SK-N-SH (cell line): ENCODE measurements at regions not wholly inside any gene's neighbourhood (a gene's known extent, or its start where the extent isn't known, plus 50 kb on each side); places are given as distances from the start of the nearest gene placed in this dataset.

Source experiments
- CTCF ChIA-PET: fragments of 300-600, 350-600 bp; formaldehyde crosslinking; extraction: SDS; loops from one replicate; lab custom pipeline; 2021; lab: Yijun Ruan, JAX
- POLR2A ChIA-PET: fragments of 350-600 bp; sonication (Branson Sonifier 250); formaldehyde crosslinking; extraction: SDS; loops from one replicate; lab custom pipeline; 2020; ENCODE audit warnings: antibody characterized with exemption, inconsistent platforms; lab: Yijun Ruan, JAX
- DNase-seq: peaks from one replicate; pipeline ENCODE4 v3.0.0; 2012
- H2AFZ ChIP-seq: fragments of 200-600 bp; sonication (generic); 2 replicates; pipeline ENCODE4 v1.8.1; 2016; ENCODE audit warnings: antibody characterized with exemption, mild to moderate bottlenecking, low read depth
- H3F3A ChIP-seq: fragments of 200-600 bp; sonication (generic); replicated peaks from 2 replicates; pipeline ENCODE3; 2016; ENCODE audit warnings: antibody characterized with exemption, mild to moderate bottlenecking; ENCODE audit not compliant: insufficient read depth
- H3K27ac ChIP-seq, 2 experiments: fragments of 200-500 bp in 1 of 2; fragments of 200-600 bp in 1 of 2; sonication (Bioruptor generic) in 1 of 2; sonication (generic), shearing (Covaris generic) in 1 of 2; 2 replicates each; pipeline versions ENCODE4 v1.5.1 to v1.6.1; 2014 to 2016; ENCODE audit warnings: low read depth in 2 of 2, inconsistent platforms in 1 of 2, low read length in 1 of 2, mild to moderate bottlenecking in 1 of 2, mixed read lengths in 1 of 2
- H3K27me3 ChIP-seq: fragments of 200-600 bp; sonication (generic), shearing (Covaris generic); 2 replicates; pipeline ENCODE4 v1.6.1; 2016; ENCODE audit warnings: mixed run types; ENCODE audit not compliant: insufficient read depth
- H3K36me3 ChIP-seq, 2 experiments: fragments of 200-500 bp in 1 of 2; fragments of 200-600 bp in 1 of 2; sonication (Bioruptor generic) in 1 of 2; sonication (generic) in 1 of 2; replicated peaks in 1 of 2; 2 replicates each; pipeline versions ENCODE3 to v1.5.1; 2014 to 2016; ENCODE audit warnings: low read length in 1 of 2, mild to moderate bottlenecking in 1 of 2; ENCODE audit not compliant: insufficient read depth in 2 of 2, control insufficient read depth in 1 of 2
- H3K4me1 ChIP-seq, 2 experiments: fragments of 200-500 bp in 1 of 2; fragments of 200-600 bp in 1 of 2; sonication (Bioruptor generic) in 1 of 2; sonication (generic), shearing (Covaris generic) in 1 of 2; 2 replicates each; pipeline versions ENCODE4 v1.5.1 to v1.6.1; 2014 to 2016; ENCODE audit warnings: low read depth in 1 of 2, low read length in 1 of 2, mixed run types in 1 of 2; ENCODE audit not compliant: insufficient read depth in 2 of 2, control insufficient read depth in 1 of 2
- H3K4me2 ChIP-seq: fragments of 200-600 bp; sonication (generic), shearing (Covaris generic); 2 replicates; pipeline ENCODE4 v1.6.1; 2017; ENCODE audit warnings: mixed run types
- H3K4me3 ChIP-seq, 2 experiments: fragments of 200-500 bp in 1 of 2; fragments of 200-600 bp in 1 of 2; sonication (Bioruptor generic) in 1 of 2; sonication (generic), shearing (Covaris generic) in 1 of 2; 2 replicates each; pipeline versions ENCODE4 v1.5.1 to v1.8.1; 2014 to 2016; ENCODE audit warnings: low read depth in 2 of 2, inconsistent platforms in 1 of 2, low read length in 1 of 2, mild to moderate bottlenecking in 1 of 2, mixed read lengths in 1 of 2, moderate library complexity in 1 of 2
- H3K79me2 ChIP-seq: fragments of 200-600 bp; sonication (generic); 2 replicates; pipeline ENCODE4 v1.8.1; 2017; ENCODE audit warnings: mild to moderate bottlenecking; ENCODE audit not compliant: insufficient read depth
- H3K9ac ChIP-seq: fragments of 200-600 bp; sonication (generic); 2 replicates; pipeline ENCODE4 v1.6.1; 2017; ENCODE audit warnings: mixed run types
- H3K9me2 ChIP-seq: fragments of 200-600 bp; sonication (generic); 2 replicates; pipeline ENCODE4 v1.6.1; 2017; ENCODE audit warnings: mixed run types
- H3K9me3 ChIP-seq: fragments of 200-600 bp; sonication (generic); 2 replicates; pipeline ENCODE4 v1.6.1; 2017; ENCODE audit warnings: mixed run types, mild to moderate bottlenecking, moderate library complexity
- H4K20me1 ChIP-seq: fragments of 200-600 bp; sonication (generic); 2 replicates; pipeline ENCODE4 v1.6.1; 2017; ENCODE audit warnings: mild to moderate bottlenecking, mixed run types; ENCODE audit not compliant: insufficient read depth
- ELF1 ChIP-seq: IDR thresholded peaks from 2 replicates; pipeline ENCODE4 v1.4.0; 2012
- EP300 ChIP-seq, 2 experiments: IDR thresholded peaks; 2 replicates each; pipeline versions ENCODE4 v1.4.0 to v1.6.1; 2012; ENCODE audit warnings: borderline replicate concordance in 1 of 2, low read depth in 1 of 2, low read length in 1 of 2
- FOSL2 ChIP-seq: IDR thresholded peaks from 2 replicates; pipeline ENCODE4 v1.4.0; 2012; ENCODE audit warnings: low read depth, mild to moderate bottlenecking, moderate library complexity, borderline replicate concordance
- GATA2 ChIP-seq: sonication (generic); formaldehyde crosslinking; IDR thresholded peaks from 2 replicates; pipeline ENCODE4 v1.5.0; 2020; ENCODE audit warnings: mild to moderate bottlenecking, missing genetic modification reagents
- JUND ChIP-seq: IDR thresholded peaks from 2 replicates; pipeline ENCODE4 v1.4.0; 2012
- MAX ChIP-seq: IDR thresholded peaks from 2 replicates; pipeline ENCODE4 v1.4.0; 2012; ENCODE audit warnings: low read depth
- MEF2A ChIP-seq: IDR thresholded peaks from 2 replicates; pipeline ENCODE4 v1.4.0; 2012; ENCODE audit warnings: low read depth, borderline replicate concordance
- MXI1 ChIP-seq: IDR thresholded peaks from 2 replicates; pipeline ENCODE4 v1.6.1; 2012; ENCODE audit warnings: mild to moderate bottlenecking, low read depth, low read length, improper control_type of control experiment
- NRF1 ChIP-seq: IDR thresholded peaks from 2 replicates; pipeline ENCODE4 v1.6.1; 2012; ENCODE audit warnings: low read depth, mild to moderate bottlenecking, low read length
- RAD21 ChIP-seq: IDR thresholded peaks from 2 replicates; pipeline ENCODE4 v1.6.1; 2012; ENCODE audit warnings: mild to moderate bottlenecking, low read length
- RCOR1 ChIP-seq: fragments of 150-350 bp; IDR thresholded peaks from 2 replicates; pipeline ENCODE4 v1.6.1; 2017; ENCODE audit warnings: antibody characterized with exemption, low read length
- RXRA ChIP-seq: IDR thresholded peaks from 2 replicates; pipeline ENCODE4 v1.4.0; 2012; ENCODE audit warnings: low read depth, mild to moderate bottlenecking, borderline replicate concordance
- SMC3 ChIP-seq: IDR thresholded peaks from 2 replicates; pipeline ENCODE4 v1.6.1; 2012; ENCODE audit warnings: low read depth, low read length, improper control_type of control experiment
- TCF12 ChIP-seq: IDR thresholded peaks from 2 replicates; pipeline ENCODE4 v1.4.0; 2012
- TEAD4 ChIP-seq: IDR thresholded peaks from 2 replicates; pipeline ENCODE4 v1.4.0; 2012; ENCODE audit warnings: mild to moderate bottlenecking, borderline replicate concordance; ENCODE audit not compliant: insufficient read depth
- USF2 ChIP-seq: fragments of 150-350 bp; IDR thresholded peaks from 2 replicates; pipeline ENCODE4 v1.6.1; 2017; ENCODE audit warnings: antibody characterized with exemption, low read length, low read depth, borderline replicate concordance
- YY1 ChIP-seq: IDR thresholded peaks from 2 replicates; pipeline ENCODE4 v1.4.0; 2012; ENCODE audit warnings: low read depth, mild to moderate bottlenecking
- ZBTB33 ChIP-seq: IDR thresholded peaks from 2 replicates; pipeline ENCODE4 v1.4.0; 2012; ENCODE audit warnings: low read depth, borderline replicate concordance
- WGBS: methylation state at CpG from one replicate; pipeline ENCODE4 v1.1.6; 2017; ENCODE audit warnings: low lambda C conversion rate; 5-methylcytosine and 5-hydroxymethylcytosine counted together
- TF ChIP-seq, protein P1 (sequence below): IDR thresholded peaks from 2 replicates; pipeline ENCODE4; 2012

GRCh38 chr18:22009242-22009641 is 160.1 kb upstream of the GATA6 start:
- Histone ChIP-seq H3K9ac (no peak overlapping the region), H3K79me2 (no peaks in the 10 kb centered on the region), H3K27me3 (no peaks in the 10 kb centered on the region; the same call in 1 of the 2 replicates), H3K4me1 (no peaks in the 10 kb centered on the region), H2AFZ (no peak overlapping the region), H3K4me2 (no peak overlapping the region), H3K9me3 (no peaks in the 10 kb centered on the region), H4K20me1 (no peaks in the 10 kb centered on the region), H3K9me2 (no peaks in the 10 kb centered on the region), H3K27ac (no peak overlapping the region), H3F3A (no peaks in the 10 kb centered on the region), H3K4me3 (no peak overlapping the region), H3K36me3 (no peaks in the 10 kb centered on the region)
- ChIA-PET CTCF (interaction anchor here (1.1 kb wide), 1 partner anchor 12 kb away, joined by 3 read pairs; no protein-coding TSS in a partner anchor), POLR2A (no interaction called here)
- no peak for TF ChIP-seq NRF1
- TF ChIP-seq MXI1 = no peak
- no peak for DNase-seq

- no peak for TF ChIP-seq GATA2
- no peak for TF ChIP-seq MAX
- TF ChIP-seq TCF12 = no peak
- TF ChIP-seq FOSL2 = no peak
- no peak for TF ChIP-seq SMC3
- TF ChIP-seq NRF1 = no peak
- TF ChIP-seq TEAD4 = no peak
- no peak for TF ChIP-seq ELF1
- TF ChIP-seq EP300 (IDR thresholded peaks at IDR 0.05; ENCODE audit: borderline replicate concordance in 1 of 2, low read depth in 1 of 2, low read length in 1 of 2) = no peak
- no peak for TF ChIP-seq YY1
- no peak for TF ChIP-seq RAD21
- TF ChIP-seq ZBTB33 = no peak
- no peak for TF ChIP-seq USF2
- TF ChIP-seq RCOR1 = no peak
- TF ChIP-seq, protein P1, sequence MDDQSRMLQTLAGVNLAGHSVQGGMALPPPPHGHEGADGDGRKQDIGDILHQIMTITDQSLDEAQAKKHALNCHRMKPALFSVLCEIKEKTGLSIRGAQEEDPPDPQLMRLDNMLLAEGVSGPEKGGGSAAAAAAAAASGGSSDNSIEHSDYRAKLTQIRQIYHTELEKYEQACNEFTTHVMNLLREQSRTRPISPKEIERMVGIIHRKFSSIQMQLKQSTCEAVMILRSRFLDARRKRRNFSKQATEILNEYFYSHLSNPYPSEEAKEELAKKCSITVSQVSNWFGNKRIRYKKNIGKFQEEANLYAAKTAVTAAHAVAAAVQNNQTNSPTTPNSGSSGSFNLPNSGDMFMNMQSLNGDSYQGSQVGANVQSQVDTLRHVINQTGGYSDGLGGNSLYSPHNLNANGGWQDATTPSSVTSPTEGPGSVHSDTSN = no peak
- no peak for TF ChIP-seq RXRA
- TF ChIP-seq MEF2A = no peak
- no peak for TF ChIP-seq JUND
- H3K36me3 ChIP-seq = no peaks in the 10 kb centered on the region
- H3K9ac ChIP-seq = no peak overlapping the region
- 0% methylated on average over 1 of the region's 1 CpG for WGBS
- H2AFZ ChIP-seq = no peak overlapping the region
- no peaks in the 10 kb centered on the region for H3F3A ChIP-seq
- CTCF ChIA-PET = no interaction called here
- no peaks in the 10 kb centered on the region for H4K20me1 ChIP-seq
- no peak for DNase-seq
- POLR2A ChIA-PET = no interaction called here
- H3K4me3 ChIP-seq = no peak overlapping the region
- H3K27me3 ChIP-seq = no peaks in the 10 kb centered on the region
- no peaks in the 10 kb centered on the region for H3K9me3 ChIP-seq
- no peaks in the 10 kb centered on the region for H3K9me2 ChIP-seq
- no peaks in the 10 kb centered on the region for H3K79me2 ChIP-seq
- H3K4me1 ChIP-seq = no peaks in the 10 kb centered on the region
- H3K4me2 ChIP-seq = no peak overlapping the region
- H3K27ac ChIP-seq = no peak overlapping the region
These were observed 155.4 kb upstream of the GATA6 start for GRCh38 chr18:22013993-22014392.
